GM19043 (cell line): ENCODE measurements at regions not wholly inside any gene's neighbourhood (a gene's known extent, or its start where the extent isn't known, plus 50 kb on each side); places are given as distances from the start of the nearest gene placed in this dataset.
"Not testable (repeated sequence)": the region's sequence is repeated elsewhere in the genome, so short reads cannot be mapped to it uniquely, and the experiment has no call there.

Experiments
- ATAC-seq: cut with Tn5 transposase; IDR thresholded peaks from one replicate; pipeline ENCODE4 v1.9.1; 2021; ENCODE audit warnings: low read depth; ENCODE audit not compliant: unreplicated experiment

GRCh38 chr2:64742678-64743077, 89.0 kb upstream of the SERTAD2 start:
- ATAC-seq: no peak

GRCh38 chr2:64743739-64744330, 90.1 kb upstream of the SERTAD2 start:
- ATAC-seq: no peak

GRCh38 chr2:64745562-64745961, 91.8 kb upstream of the SERTAD2 start:
- no peak for ATAC-seq

- not testable (repeated sequence) for ATAC-seq
Measured at GRCh38 chr2:64747690-64748091, 94.0 kb upstream of the SERTAD2 start.

GRCh38 chr2:64748147-64748546, 94.4 kb upstream of the SERTAD2 start:
- no peak for ATAC-seq

- ATAC-seq: no peak
Measured at GRCh38 chr2:64748561-64748960, 94.8 kb upstream of the SERTAD2 start.

- ATAC-seq: no peak
Measured at GRCh38 chr2:64749446-64749845, 95.7 kb upstream of the SERTAD2 start.

- ATAC-seq: no peak
Measured at GRCh38 chr2:64750001-64750816, 96.5 kb upstream of the SERTAD2 start.

- ATAC-seq: peak; percentile 80
Measured at GRCh38 chr2:64750817-64751285, 97.1 kb upstream of the SERTAD2 start.

GRCh38 chr2:64751286-64752260, 97.9 kb upstream of the SERTAD2 start:
- ATAC-seq: peak; percentile 76

GRCh38 chr2:64753399-64753798, 99.7 kb upstream of the SERTAD2 start:
- ATAC-seq: no peak

GRCh38 chr2:64754570-64754969, 100.9 kb upstream of the SERTAD2 start:
- ATAC-seq: no peak

- no peak for ATAC-seq
Measured at GRCh38 chr2:64757126-64757525, 103.4 kb upstream of the SERTAD2 start.

GRCh38 chr2:64760128-64760527, 106.4 kb upstream of the SERTAD2 start:
- no peak for ATAC-seq

GRCh38 chr2:64762301-64762997, 108.7 kb upstream of the SERTAD2 start:
- no peak for ATAC-seq

- no peak for ATAC-seq
Measured at GRCh38 chr2:64763126-64763525, 109.4 kb upstream of the SERTAD2 start.

- ATAC-seq: no peak
Measured at GRCh38 chr2:64765160-64765805, 111.6 kb upstream of the SERTAD2 start.

- peak; percentile 42 for ATAC-seq
Measured at GRCh38 chr2:64766841-64767669, 113.3 kb upstream of the SERTAD2 start.
